Midbrain (tissue), 1 donor: ENCODE measurements at regions not wholly inside any gene's neighbourhood (a gene's known extent, or its start where the extent isn't known, plus 50 kb on each side); places are given as distances from the start of the nearest gene placed in this dataset.
"Not testable (repeated sequence)": the region's sequence is repeated elsewhere in the genome, so short reads cannot be mapped to it uniquely, and the experiment has no call there.

Experiments used
- DNase-seq: peaks from one replicate; lab custom pipeline; 2025; lab: John Stamatoyannopoulos, UW

DNA sequence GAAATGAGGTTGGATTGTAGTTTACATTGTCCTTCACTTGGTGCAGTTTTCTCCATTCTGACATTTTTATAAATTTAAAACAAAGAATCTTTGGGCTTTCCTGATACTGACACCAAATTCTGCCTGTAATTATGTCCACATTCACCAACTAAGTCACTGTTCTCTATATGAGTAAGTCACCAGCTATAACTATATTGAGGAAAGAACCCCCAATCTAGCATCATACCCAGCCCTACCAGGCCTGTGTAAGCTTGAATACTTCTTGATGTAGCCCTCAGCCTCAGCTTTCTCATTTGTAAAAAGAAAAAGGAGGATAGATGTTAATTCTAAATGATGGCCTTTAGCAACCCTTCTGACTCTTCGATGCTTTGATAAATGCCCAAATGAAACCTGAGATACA lies 112.7 kb upstream of the FST start:
- DNase-seq, result no peak

- no peak for DNase-seq
Observed at GRCh38 chr5:53368516-53368915, 111.9 kb upstream of the FST start.

DNA sequence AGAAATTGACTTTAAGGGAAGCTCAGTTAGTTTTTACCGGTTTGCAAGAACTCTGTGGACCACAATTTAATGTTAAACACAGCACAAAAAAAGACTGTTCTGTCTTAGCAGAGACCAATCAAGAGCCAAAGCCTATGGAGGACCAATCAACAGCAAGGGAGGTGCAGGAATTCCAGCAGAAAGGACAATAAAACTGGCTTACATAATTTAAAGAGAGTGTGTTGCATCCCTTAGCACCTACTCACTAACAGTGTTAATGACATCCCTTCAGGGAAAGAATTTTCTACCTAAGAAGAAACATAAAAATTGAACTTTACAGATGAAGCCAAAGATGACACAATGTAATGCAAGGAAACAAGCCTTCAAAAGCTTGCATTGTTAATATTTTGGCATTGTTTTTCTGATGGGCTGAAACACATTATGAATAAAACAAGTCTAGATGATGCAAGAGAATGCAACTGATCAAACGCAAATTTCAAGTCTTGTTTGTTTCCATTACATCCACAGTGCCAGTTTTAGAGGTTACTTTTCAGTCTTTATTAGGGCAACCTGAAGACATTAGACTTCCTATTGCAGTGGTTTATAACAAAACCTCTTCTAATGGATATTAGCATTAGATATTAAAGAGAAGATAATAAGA lies 111.3 kb upstream of the FST start:
- DNase-seq, result no peak

GRCh38 chr5:53369681-53370080 lies 110.7 kb upstream of the FST start:
- no peak for DNase-seq

DNA sequence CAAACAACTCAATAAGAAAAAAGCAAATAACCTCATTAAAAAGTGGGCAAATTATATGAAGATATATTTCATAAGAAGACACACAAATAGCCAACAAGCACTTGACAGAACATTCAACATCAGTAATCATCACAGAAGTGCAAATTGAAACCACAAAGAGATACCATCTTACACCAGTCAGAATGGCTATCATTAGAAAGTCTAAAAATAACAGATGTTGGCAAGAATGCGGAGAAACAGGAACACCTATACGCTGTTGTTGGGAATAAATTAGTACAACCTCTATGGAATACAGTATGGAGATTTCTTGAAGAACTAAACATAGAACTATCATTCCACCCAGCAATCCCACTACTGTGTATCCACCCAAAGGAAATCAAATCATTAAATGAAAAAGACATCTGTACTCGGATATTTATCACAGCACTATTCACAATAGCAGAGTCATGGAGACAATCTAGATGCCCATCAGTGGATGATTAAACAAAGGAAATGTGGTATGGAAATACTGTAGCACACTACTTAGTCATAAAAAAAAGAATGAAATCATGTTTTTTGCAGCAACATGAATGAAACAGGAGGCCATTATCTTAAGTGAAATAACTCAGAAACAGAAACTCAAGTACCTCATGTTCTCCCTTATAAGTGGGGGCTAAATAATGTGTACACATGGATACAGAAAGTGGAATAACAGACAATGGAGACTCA lies 106.8 kb upstream of the FST start:
- no peak for DNase-seq

DNA sequence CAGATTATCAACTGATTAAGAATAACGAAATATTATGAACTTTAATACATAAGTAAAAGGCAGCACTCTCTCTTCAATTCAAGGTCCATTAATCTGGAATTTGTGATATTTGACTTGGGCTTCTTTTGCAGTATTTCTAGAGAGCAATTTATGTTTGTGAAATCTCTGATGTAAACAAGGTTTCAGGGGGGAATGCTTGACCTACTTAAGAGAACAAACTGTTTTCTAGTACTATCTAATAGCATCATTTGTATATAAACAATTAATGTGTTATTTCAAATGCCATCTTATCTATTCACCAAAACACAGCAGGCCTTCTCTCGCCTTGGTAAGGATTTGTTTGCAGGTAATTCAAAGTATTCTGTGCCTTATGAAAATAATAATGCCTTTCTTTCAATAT lies 103.6 kb upstream of the FST start:
- DNase-seq, result no peak

GRCh38 chr5:53378190-53378589 lies 102.2 kb upstream of the FST start:
- DNase-seq, result no peak

DNA sequence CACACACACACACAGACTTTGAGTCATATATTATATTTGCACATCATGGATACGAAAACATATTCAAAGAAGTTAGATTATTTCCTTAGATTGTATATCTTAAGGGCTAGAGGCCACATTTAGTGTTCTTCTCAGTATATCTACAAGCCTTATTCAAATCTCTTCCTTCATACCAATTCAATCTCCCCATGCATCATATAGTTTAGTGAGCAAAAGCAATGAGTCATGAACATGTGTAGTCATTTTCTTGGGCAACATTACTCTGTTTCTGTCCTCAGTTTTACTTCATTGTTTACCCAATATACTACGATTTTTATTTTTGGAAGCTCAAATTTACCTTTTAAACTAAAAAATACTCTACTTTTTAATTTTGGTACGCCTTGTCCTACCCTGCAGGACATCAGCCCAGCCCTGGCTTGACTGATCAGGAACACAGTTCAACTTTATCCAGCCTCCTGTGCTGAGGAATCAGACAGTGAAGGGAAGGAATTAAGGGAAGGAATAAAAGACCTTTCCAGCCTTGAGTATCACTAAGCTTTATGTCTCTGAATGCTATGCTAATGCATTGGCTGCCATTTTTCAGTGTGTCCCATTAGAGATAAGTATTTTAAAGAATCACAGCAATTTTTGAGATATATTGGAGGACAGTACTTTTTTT lies 101.7 kb upstream of the FST start:
- no peak for DNase-seq

DNA sequence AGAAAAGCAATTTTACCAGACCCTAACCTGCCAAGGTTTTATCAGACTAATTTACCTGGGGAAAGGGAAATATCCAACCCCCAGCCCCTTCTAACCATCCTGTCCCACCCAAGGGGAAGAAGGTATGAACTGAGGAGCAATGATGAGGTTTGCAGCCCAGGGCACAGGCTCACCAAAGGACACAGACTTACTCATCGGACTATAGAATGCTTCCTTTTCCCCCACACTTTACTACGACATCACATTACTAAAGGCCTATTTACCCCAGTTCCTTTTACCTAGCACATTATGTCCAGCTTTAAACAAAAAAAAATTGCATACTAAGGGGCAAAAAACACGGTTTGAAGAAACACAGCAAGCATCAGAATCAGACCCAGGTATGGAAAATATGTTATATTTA lies 94.1 kb upstream of the FST start:
- DNase-seq, result no peak

DNA sequence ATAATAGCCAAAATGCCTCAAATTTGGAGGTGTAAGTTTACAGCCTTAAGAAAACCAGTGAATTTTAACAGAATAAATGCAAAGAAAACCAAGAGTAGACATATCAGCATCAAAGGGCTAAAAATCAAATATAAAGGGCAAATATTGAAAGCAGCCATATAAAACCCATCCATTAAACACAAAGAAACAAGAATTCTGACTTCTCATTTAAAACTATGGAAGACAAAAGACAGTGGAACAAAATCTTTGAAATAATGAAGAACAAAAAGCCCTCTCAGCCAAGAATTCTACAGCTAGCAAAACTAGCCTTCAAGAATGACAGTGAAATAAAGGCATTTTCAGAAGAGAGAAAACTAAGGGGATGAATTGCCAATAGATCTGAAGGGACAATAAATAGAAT lies 91.3 kb upstream of the FST start:
- no peak for DNase-seq

DNA sequence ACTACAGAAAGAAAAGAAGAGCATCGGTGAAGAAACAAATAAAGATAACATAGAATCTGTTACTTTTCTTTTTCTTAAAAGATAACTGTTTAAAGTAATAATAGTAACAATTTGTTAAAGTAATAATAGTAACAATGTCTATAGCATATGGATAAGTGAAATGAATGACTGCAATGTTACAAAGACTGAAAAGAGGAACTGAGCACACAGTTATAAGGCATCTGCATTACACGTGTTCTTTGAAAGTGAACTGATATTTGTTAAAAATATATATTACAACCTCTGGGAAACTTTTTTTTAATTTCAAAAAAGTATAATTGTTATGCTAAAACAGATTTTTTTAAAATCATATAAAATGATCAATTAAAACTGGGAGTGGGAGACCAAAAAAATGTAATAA lies 88.4 kb upstream of the FST start:
- DNase-seq, result no peak

DNA sequence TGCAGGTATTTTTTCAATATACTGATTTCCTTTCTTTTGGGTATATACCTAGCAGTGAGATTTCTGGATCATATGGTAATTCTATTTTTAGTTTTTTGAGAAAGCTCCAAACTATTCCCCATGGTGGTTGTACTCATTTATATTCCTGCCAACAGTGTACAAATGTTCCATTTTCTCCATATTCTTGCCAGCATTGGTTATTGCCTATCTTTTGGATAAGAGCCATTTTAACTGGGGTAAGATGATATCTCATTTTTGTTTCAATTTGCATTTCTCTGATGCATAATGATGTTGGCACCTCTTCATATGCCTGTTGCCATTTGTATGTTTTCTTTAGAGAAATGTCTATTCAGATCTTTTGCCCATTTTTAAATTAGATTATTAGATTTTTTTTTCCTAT lies 85.6 kb upstream of the FST start:
- no peak for DNase-seq

- no peak for DNase-seq
Observed at GRCh38 chr5:53397141-53397757, 83.2 kb upstream of the FST start.

- peak; percentile 1 for DNase-seq
Observed at GRCh38 chr5:53397845-53398244, 82.6 kb upstream of the FST start.

GRCh38 chr5:53399926-53400697 lies 80.3 kb upstream of the FST start:
- no peak for DNase-seq

DNA sequence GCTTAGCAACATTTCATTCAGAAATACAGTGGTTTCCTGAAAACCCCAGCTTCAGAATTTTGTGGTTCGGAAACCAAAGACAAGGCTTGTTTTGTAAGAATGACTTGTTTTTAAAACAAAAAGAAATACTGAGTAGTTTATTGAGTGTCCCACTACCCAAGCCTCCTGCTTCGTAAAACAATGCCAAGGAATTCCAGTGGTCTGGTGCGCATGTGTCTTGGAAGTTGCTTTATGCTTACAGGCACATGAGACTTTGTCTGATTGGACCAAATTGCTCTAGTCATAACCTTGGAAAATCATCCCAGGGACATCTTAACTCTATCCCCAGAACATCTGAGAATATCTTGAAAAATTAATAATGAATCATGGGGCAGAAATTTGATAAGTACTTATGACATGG lies 77.1 kb upstream of the FST start:
- DNase-seq, result no peak

DNA sequence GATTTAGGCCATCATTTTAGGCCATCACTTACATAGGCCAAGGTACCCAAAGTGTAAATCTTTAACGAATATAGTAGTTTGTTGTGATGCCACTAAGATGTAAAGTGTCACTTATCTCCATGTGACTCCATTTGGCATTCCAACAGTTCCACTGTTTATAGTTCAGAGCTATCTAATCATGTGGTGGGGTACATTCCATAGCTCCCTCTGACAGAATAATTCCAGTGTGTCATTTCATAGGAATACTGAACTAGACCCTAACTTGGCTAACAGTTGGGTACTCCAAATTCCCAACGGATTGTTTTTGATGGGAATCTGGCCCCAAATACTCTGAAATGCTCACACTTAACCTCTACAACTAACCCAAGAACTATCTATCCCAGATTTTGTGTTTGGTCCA lies 76.7 kb upstream of the FST start:
- no peak for DNase-seq

DNA sequence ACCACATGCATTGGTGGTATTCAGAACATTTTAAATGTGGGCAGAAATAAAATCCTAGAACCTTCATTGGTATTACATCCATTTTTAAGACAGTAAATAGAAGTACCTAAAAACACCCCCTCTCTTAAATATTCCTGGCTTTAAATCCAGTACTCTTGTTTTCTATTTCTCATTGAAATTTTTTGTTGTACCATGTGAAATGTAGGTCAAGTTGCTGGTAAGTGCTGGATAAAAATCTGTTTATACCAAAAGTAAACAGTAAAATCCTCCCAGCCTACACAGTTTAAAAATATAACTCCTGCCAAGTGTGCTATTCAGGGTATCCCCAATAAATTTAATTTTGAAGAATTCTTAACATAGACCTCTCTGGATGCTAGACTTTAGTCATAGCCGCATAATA lies 75.0 kb upstream of the FST start:
- DNase-seq, result no peak

DNA sequence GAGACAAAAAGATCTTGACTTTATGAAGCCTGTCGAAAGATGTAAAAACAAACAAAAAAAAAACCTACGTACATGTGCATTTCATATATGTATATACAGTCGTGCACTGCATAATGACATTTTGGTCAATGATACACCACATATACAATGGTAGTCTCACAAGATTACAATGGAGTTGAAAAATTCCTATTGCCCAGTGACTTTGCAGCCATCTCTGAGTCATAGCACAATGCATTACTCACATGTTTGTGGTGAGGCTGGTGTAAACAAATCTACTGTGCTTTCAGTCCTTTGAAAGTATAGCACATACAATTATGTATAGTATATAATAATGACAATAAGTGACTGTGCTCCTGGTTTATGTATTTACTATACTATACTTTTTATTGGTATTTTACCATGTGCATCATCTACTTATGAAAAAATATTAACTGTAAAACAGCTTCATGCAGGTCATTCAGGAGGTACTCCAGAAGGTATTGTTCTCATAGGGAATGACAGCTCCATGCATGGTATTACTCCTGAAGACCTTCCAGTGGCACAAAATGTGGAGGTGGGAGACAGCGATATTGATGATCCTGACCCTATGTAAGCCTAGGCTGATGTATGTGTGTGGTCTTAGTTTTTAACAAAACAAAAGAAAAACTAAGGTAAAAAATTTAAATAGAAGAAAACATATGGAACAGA lies 73.7 kb upstream of the FST start:
- no peak for DNase-seq

- DNase-seq, result no peak
Observed at GRCh38 chr5:53407373-53407772, 73.1 kb upstream of the FST start.

GRCh38 chr5:53411388-53411787 lies 69.0 kb upstream of the FST start:
- no peak for DNase-seq

DNA sequence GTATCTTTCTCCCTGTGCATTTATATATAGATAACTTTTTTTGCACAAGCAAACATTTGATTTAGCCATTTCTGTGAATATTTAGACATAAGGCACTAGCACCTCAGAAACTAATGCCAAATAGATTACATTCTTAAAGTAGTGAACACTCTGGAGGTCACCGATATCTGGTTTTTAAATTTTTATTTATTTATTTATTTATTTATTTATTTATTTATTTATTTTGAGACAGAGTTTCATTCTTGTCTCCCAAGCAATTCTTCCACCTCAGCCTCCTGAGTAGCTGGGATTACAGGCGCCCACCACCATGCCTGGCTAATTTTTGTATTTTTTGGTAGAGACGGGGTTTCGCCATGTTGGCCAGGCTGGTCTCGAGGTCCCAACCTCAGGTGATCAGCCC lies 67.9 kb upstream of the FST start:
- DNase-seq, result not testable (repeated sequence)
